ENCODE measurements at regions not wholly inside any gene's neighbourhood (a gene's known extent, or its start where the extent isn't known, plus 50 kb on each side); places are given as distances from the start of the nearest gene placed in this dataset.
"Not testable (repeated sequence)": the region's sequence is repeated elsewhere in the genome, so short reads cannot be mapped to it uniquely, and the experiment has no call there.

DNA sequence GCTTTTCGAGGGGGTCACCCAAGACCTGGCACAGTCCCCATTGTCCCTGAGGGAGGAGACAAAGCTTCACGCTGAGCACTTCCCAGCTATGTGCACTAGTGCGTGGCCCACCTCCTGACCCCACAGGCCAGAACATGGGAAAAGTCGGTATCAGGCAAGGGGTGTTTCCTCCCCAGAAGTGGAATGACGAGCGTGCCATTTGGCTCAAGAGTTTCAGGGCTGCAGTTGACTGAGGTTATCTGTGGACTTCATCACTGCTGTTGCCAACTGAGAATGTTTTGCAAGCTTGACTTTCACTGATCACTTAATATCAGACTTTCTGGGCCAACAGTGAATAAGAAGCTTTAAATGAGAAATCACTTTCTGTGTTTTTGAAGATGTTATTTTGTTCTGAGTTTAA is 137.0 kb upstream of the AFDN start:
- FAIRE-seq, result no peak
- DNase-seq (ENCODE audit: low spot score), result no peak

- DNase-seq (ENCODE audit: low spot score); FAIRE-seq: not testable (repeated sequence)
Measured at GRCh38 chr6:167690167-167690922, 136.4 kb upstream of the AFDN start.

- FAIRE-seq, result no peak
- no peak for DNase-seq (ENCODE audit: low spot score)
Measured at GRCh38 chr6:167690931-167691330, 135.8 kb upstream of the AFDN start.

- FAIRE-seq, result no peak
Measured at GRCh38 chr6:167691533-167692312, 135.0 kb upstream of the AFDN start.

DNA sequence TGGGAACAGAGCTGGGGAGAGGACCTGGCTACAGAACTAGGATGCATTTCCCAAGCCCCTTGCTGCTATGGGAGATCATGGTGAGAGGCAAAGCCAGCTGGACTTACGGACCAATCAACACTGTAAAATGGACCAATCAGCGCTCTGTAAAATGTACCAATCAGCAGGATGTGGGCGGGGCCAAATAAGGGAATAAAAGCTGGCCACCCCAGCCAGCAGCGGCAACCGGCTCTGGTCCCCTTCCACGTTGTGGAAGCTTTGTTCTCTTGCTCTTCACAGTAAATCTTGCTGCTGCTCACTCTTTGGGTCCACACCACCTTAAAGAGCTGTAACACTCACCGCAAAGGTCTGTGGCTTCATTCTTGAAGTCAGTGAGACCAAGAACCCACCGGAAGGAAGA is 133.2 kb upstream of the AFDN start:
- not testable (repeated sequence) for DNase-seq (ENCODE audit: low spot score); FAIRE-seq

More at GRCh38 chr6:167691533-167692312, 135.0 kb upstream of the AFDN start:
- DNase-seq (ENCODE audit: low spot score), result no peak

DNA sequence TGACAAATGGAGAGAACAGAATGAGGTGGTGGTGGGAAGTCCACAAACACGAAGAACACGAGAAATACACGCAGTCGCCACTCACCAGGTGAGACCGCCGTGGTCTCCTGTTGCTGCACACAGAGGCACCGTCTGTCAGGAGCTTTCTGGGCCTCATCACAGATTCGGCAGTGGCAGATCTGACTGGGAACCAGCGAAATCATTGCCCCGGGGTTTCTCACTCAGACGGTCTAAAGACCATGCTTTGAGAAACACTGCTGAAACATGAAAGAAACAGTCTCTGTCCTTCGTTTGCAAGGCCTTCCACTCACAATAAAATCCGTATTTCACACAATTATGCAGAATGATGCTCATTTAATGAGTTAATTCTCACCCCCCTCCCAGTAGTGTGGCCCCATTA is 130.9 kb upstream of the AFDN start:
- DNase-seq (ENCODE audit: low spot score) (no peak), FAIRE-seq (no peak)

- FAIRE-seq (no peak), DNase-seq (ENCODE audit: low spot score) (no peak)
Measured at GRCh38 chr6:167696296-167696695, 130.4 kb upstream of the AFDN start.

DNA sequence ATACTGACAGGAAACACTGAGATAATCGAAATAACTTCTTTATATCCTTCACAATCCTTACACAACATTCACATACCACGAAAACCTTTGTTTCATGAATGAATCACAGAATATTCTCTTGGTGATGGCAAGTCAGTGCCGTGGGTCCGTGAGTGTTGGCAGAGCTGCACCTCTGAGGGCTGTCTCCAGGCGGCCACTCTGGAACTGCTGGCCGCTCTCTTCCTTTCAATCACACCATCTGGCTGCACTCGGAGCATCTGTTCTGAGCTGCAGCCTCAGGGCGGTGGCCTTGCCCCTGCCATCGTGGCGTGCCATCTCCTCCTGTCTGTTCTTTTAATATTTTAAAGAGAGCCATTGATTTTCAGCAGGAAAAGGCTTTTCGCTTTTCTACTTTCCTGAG is 129.4 kb upstream of the AFDN start:
- FAIRE-seq (no peak), DNase-seq (ENCODE audit: low spot score) (no peak)

GRCh38 chr6:167698540-167698939 is 128.2 kb upstream of the AFDN start:
- no peak for DNase-seq (ENCODE audit: low spot score)
- no peak for FAIRE-seq

- DNase-seq (ENCODE audit: low spot score) (no peak), FAIRE-seq (no peak)
Measured at GRCh38 chr6:167699141-167699931, 127.4 kb upstream of the AFDN start.

- FAIRE-seq (no peak), DNase-seq (ENCODE audit: low spot score) (no peak)
Measured at GRCh38 chr6:167700199-167700598, 126.5 kb upstream of the AFDN start.

DNA sequence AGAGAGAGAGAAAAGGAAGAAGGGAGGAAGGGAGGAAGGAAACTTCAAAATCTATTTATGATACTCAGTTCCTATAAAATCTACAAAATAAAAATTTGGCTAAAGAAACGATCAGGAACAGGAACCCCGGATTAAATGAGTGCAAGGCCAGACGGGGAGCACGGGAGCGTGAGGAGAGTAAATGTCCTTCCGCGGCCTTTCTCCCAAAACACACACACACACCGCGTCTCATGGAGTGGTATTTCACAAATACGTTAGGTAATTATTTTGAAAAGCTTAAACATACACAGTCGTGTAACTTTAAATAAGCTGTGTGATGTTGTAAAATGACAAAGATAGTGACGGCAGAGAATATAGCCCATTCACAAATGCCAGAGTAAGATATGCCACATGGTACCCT is 125.7 kb upstream of the AFDN start:
- FAIRE-seq (no peak), DNase-seq (ENCODE audit: low spot score) (no peak)

DNA sequence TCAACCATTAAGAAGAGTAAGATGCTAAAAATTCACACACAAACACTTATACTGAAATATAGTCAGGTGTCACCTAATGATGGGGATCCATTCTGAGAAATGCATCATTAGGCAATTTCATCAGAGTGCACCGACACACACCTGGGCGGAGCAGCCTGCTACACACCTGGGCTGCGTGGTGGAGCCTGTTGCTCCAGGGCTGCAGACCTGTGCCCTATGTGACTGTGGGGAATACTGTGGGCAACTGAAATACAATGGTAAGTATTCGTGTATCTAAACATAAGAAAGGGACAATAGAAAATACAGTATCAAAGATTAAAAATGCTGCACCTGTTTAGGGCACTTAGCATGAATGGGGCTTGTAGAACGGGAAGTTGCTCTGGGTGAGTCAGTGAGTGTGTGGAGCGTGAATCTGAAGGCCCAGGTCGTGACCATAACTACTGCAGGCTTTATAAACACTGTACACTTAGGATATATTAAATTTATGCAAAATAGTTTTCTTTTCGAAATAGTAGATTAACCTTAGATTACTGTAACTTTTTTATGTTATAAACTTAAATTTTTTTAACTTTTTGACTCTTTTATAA is 124.4 kb upstream of the AFDN start:
- no peak for DNase-seq (ENCODE audit: low spot score)
- no peak for FAIRE-seq

DNA sequence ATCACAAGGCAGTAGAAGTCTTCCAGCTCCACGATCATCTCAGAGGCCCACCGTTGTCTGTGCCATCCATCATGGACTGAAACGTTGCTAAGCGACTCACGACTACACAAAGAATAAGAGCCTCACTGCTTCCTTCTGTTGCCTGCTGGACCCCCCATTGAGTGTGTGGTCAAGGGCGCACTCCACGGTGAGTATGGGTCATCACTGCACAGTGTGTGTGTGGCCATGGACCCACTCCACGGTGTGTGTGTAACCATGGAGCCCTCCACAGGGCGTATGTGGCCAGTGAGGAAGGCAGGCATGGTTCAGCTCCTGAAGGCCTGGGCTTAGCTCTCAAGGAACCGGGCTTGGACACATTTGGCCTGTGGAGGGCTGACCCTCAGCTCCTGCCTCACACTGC is 123.4 kb upstream of the AFDN start:
- DNase-seq (ENCODE audit: low spot score) (no peak), FAIRE-seq (no peak)

- DNase-seq (ENCODE audit: low spot score) (no peak), FAIRE-seq (no peak)
Measured at GRCh38 chr6:167703781-167704180, 122.9 kb upstream of the AFDN start.

DNA sequence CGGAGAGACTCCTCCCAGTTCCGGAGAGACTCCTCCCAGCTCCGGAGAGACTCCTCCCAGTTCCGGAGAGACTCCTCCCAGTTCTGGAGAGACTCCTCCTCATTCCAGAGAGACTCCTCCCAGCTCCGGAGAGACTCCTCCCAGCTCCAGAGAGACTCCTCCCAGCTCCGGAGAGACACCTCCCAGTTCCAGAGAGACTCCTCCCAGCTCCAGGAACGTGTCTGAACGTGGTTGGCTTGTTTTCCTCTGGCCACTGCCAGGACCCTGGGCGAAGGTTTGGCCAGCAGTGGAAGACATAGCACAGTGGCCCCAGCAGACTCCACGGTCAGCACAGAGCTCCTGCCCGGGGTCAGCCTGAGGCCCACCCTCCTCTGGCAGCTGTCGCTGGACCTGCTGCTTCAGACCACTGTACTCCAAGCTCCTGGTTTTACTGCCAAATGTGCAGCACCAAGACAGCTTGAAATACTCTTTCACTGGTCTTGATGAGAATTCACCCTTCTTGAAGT is 122.3 kb upstream of the AFDN start:
- DNase-seq (ENCODE audit: low spot score) (no peak), FAIRE-seq (no peak)

- FAIRE-seq (no peak), DNase-seq (ENCODE audit: low spot score) (no peak)
Measured at GRCh38 chr6:167705211-167705750, 121.4 kb upstream of the AFDN start.

DNA sequence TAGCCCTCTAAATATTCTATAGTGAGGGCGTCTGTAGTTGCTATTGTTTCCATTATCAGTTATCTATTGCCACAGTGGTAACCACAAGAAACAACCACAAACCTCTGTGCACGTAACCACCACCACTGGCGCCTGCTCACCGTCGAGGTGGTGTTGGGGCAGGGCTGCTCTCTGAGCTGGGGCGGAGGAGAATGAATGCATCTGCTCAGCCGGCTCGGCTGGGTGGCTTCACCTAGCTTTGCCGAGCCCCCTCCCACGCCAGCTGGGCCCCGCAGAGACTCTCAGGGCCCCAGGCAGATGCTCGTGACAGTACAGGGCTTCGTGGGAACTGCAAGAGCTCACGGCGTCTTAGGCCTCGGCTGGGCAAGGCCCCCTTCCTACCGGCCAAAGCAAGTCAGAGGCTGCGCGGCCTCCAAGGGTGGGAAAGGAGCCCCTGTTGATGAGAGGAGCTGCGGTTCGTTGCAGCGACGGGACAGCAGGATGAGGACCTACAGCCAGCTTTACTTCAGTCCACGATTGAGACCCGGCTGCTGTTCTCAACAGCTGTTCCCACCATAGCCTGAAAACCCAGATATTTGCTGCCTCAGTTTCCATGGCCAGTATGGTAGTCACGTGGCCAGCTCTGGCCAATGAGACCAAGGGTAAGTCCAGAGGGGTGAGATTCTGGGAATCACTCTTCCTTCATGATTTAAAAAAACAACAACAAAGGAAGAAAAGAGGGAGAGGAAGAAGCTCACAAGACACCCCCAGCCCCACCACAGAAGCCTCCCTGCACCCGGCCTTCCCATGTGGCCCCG is 120.2 kb upstream of the AFDN start:
- no peak for DNase-seq (ENCODE audit: low spot score)
- FAIRE-seq, result no peak

GRCh38 chr6:167707686-167708500 is 118.8 kb upstream of the AFDN start:
- no peak for FAIRE-seq
- DNase-seq (ENCODE audit: low spot score), result no peak

Data from RCC 7860 (cell line).